Left ventricle myocardium inferior (tissue), 1 donor: ENCODE measurements at regions not wholly inside any gene's neighbourhood (a gene's known extent, or its start where the extent isn't known, plus 50 kb on each side); places are given as distances from the start of the nearest gene placed in this dataset.

Source experiments
- DNase-seq: peaks from one replicate; pipeline ENCODE4 v3.0.0-alpha.2; 2020
- H3K27ac ChIP-seq: fragments of 200-600 bp; replicated peaks from 2 replicates; pipeline ENCODE4 v1.8.0; 2021
- H3K27me3 ChIP-seq: fragments of 200-600 bp; 2 replicates; pipeline ENCODE4 v1.8.0; 2021; ENCODE audit warnings: low read depth
- H3K36me3 ChIP-seq: fragments of 200-600 bp; 2 replicates; pipeline ENCODE4 v1.8.0; 2021
- H3K4me1 ChIP-seq: fragments of 200-600 bp; 2 replicates; pipeline ENCODE4 v1.8.0; 2021
- H3K4me3 ChIP-seq: fragments of 200-600 bp; 2 replicates; pipeline ENCODE4 v1.8.0; 2021; ENCODE audit warnings: mild to moderate bottlenecking, moderate library complexity
- H3K9me3 ChIP-seq: fragments of 200-600 bp; replicated peaks from 2 replicates; pipeline ENCODE4 v1.8.0; 2021
- CTCF ChIP-seq: fragments of 200-600 bp; IDR thresholded peaks from 2 replicates; pipeline ENCODE4 v1.8.0; 2021; ENCODE audit warnings: antibody characterized with exemption, mild to moderate bottlenecking, borderline replicate concordance
- intact Hi-C: fragments of 100-400 bp; cut with micrococcal nuclease; formaldehyde crosslinking; loops from one replicate; pipeline ENCODE4 v1.11.0; 2022
- donor health status: DM: no; HTN: yes; CAD: no; lungs with severe emphysema.

- no peak overlapping the region for H3K27ac ChIP-seq
- H3K27me3 ChIP-seq, result no peaks in the 10 kb centered on the region
- H3K4me3 ChIP-seq, result no peak overlapping the region
- no peak for DNase-seq
- no peaks in the 10 kb centered on the region for H3K36me3 ChIP-seq
- H3K9me3 ChIP-seq, result no peaks in the 10 kb centered on the region
- TF ChIP-seq CTCF, result no peak
- H3K4me1 ChIP-seq, result peaks cover 7% of the 10 kb centered on the region
- intact Hi-C loops, result no loop called here
Observed at GRCh38 chr10:44060221-44060620, 324.7 kb downstream of the CXCL12 start.

- no peak overlapping the region for H3K4me3 ChIP-seq
- H3K27ac ChIP-seq, result no peak overlapping the region
- H3K9me3 ChIP-seq, result no peaks in the 10 kb centered on the region
- H3K27me3 ChIP-seq, result no peaks in the 10 kb centered on the region
- no peaks in the 10 kb centered on the region for H3K36me3 ChIP-seq
- no peak for DNase-seq
- no peaks in the 10 kb centered on the region for H3K4me1 ChIP-seq
- no peak for TF ChIP-seq CTCF
- intact Hi-C loops, result no loop called here
Observed at GRCh38 chr10:44058259-44058658, 326.6 kb downstream of the CXCL12 start.

DNA sequence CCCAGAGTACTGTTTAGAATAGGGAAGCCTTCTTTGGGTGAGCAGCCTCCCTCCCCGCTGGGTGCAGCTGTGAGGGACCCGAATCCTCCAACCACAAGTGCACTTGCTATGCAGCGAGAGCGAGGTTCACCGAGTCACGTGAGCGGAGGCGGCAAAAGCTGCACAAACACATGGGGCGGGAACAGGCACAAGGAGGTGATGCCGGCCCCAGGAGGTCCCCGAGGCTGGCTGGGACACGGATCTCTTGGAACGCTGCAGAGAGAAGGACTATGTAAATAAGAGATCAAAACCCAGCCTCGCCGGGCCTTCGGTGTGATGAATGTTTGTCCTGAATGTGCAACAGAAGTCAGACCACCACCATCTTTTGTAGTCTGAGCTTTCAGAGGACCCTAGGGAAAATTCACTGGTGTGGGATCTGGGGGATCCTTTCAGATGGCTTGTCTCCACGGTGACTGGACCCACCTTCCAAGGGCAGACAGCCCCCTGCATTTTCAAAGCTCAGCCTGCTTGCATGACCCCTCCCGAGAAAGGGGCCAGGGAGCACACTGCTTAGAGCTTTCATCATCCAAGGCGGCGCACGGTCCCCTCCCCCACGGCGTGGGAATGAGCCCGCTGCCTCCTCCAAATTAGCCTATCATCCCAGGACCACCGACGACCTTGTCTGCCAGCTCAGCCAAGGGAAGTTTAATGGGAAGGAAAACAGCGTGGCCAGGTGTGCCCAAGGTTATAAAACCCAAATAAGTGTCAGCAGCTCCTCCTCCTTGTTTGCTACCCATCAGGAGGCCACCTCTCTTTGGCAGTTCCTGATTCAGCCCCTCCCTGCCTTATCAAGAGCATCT, 327.7 kb downstream of the CXCL12 start:
- H3K27me3 ChIP-seq, result no peaks in the 10 kb centered on the region
- DNase-seq, result no peak
- TF ChIP-seq CTCF, result no peak
- no peaks in the 10 kb centered on the region for H3K4me1 ChIP-seq
- intact Hi-C loops, result no loop called here
- no peaks in the 10 kb centered on the region for H3K36me3 ChIP-seq
- H3K9me3 ChIP-seq, result no peaks in the 10 kb centered on the region
- H3K27ac ChIP-seq, result no peak overlapping the region
- no peak overlapping the region for H3K4me3 ChIP-seq

DNA sequence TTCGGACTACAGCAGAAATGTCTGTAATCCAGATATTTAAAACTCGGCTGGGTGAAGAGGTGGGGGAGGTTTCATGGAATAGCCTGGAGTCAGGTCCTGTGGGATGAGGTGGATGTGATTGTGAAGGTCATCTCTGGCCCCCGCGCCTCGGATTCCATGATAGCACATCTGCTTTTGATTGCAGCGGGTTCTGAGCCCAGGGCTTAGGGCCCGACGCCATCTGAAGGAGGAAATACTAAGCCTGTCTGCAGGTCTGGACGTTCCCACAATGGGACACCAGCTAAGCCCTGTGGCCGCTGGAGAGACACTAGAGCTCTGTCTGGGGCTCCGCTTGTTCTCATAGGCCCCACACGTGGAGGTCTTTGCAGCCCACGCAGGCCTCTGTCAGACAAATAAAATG, 328.7 kb downstream of the CXCL12 start:
- no peak for TF ChIP-seq CTCF
- no peaks in the 10 kb centered on the region for H3K27me3 ChIP-seq
- intact Hi-C loops, result no loop called here
- no peak overlapping the region for H3K4me3 ChIP-seq
- no peaks in the 10 kb centered on the region for H3K36me3 ChIP-seq
- H3K4me1 ChIP-seq, result peaks cover 4% of the 10 kb centered on the region
- H3K9me3 ChIP-seq, result no peaks in the 10 kb centered on the region
- peak overlapping the region; percentile 23 for H3K27ac ChIP-seq
- peak; percentile 60 for DNase-seq

- Histone ChIP-seq H3K36me3 (no peaks in the 10 kb centered on the region), H3K9me3 (no peaks in the 10 kb centered on the region), H3K4me1 (peaks cover 6% of the 10 kb centered on the region), H3K27ac (no peak overlapping the region), H3K27me3 (no peaks in the 10 kb centered on the region), H3K4me3 (no peak overlapping the region)
- no peak for TF ChIP-seq CTCF
- no peak for DNase-seq
- intact Hi-C loops, result no loop called here
Observed at GRCh38 chr10:44054046-44054445, 330.9 kb downstream of the CXCL12 start.
